ENCODE measurements at regions not wholly inside any gene's neighbourhood (a gene's known extent, or its start where the extent isn't known, plus 50 kb on each side); places are given as distances from the start of the nearest gene placed in this dataset.
"Not testable (repeated sequence)": the region's sequence is repeated elsewhere in the genome, so short reads cannot be mapped to it uniquely, and the experiment has no call there.

- DNase-seq (ENCODE audit: low spot score): no peak
Measured at GRCh38 chr22:48819232-48819631, 1008.4 kb downstream of the BRD1 start.

DNA sequence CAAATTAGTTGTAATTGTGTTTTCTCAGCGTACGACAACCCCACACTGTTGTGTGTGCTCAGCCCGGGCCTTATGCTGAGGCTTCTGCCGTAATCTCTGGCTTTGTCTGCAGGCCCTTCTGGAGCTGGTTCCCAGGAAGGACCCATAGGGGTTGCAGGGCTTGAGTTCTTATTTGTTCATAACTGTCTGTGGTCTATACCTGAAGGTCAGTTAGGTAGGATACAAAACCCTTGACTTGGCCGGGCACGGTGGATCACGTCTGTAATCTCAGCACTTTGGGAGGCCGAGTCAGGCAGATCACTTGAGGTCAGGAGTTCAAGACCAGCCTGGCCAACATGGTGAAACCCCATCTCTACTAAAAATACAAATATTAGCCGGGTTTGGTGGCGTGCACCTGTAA is 1010.2 kb downstream of the BRD1 start:
- DNase-seq (ENCODE audit: low spot score): not testable (repeated sequence)

DNA sequence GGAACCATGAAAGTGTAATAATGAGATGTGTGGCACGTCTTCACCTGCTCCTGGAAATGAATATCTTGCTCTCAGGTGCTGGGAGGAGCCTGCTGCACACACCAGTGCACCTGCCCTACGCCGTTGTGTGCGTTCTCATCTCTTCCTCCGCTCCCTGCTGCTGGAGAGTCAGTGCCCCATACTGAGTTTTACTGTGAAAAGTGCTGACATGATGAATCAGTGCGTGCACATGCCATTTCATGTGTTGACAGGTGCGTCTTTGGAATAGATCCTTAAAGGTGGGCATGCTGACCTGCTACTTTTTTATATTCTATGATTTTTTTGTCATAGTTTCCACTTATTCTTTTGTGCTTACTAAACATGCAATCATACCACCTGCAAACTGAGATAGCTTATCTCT is 1015.8 kb downstream of the BRD1 start:
- DNase-seq (ENCODE audit: low spot score): no peak

DNA sequence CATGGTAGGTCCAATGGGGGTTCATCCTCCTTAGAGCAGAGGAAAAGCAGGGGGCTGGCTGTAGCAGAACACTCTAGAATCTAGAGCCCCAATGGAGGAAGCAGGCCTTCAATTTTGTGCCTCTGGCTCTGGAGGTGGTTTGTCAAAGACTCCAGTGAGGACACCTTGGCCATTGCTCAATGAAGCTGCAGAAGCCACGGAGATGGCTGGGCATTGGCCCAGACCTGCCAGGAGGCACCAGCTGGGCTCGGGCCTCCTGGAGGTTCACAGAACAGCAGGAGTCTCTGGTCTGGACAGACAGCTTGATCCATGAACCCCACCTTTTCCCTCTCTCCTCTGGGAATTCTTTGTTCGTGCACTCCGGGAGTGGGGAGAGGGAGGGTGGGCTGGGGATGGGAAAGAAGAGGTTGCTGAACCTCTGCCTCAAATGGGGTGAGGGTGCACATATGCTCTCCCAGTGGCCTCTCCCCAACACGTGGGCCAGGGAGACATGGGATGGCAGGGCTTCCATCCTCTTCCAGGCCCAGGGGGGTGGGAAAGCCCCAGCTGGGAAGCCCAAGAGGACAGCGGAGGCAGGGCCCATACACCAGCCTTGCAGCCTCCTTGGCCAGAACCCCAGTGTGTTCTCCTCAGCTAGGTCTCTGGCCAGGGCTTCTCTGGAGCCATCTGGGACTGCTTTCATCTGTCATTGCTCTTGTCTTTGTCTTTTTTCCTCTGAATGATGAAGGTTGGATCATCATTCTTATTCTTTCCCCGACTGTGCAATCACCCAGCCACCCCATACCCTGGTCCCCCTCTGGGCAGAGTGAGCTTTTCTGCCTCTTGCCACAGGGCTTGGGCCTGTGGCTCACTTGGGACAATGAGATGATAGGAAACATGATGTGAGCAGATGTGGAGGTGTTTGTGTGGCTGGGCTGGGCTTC is 1019.4 kb downstream of the BRD1 start:
- no peak for DNase-seq (ENCODE audit: low spot score)

- DNase-seq (ENCODE audit: low spot score): peak; percentile 76
Measured at GRCh38 chr22:48807155-48807554, 1020.5 kb downstream of the BRD1 start.

GRCh38 chr22:48806227-48806781 is 1021.4 kb downstream of the BRD1 start:
- DNase-seq (ENCODE audit: low spot score): no peak

- DNase-seq (ENCODE audit: low spot score): no peak
Measured at GRCh38 chr22:48805516-48805915, 1022.2 kb downstream of the BRD1 start.

- DNase-seq (ENCODE audit: low spot score): no peak
Measured at GRCh38 chr22:48804811-48805301, 1022.8 kb downstream of the BRD1 start.

- no peak for DNase-seq (ENCODE audit: low spot score)
Measured at GRCh38 chr22:48803948-48804810, 1023.5 kb downstream of the BRD1 start.

DNA sequence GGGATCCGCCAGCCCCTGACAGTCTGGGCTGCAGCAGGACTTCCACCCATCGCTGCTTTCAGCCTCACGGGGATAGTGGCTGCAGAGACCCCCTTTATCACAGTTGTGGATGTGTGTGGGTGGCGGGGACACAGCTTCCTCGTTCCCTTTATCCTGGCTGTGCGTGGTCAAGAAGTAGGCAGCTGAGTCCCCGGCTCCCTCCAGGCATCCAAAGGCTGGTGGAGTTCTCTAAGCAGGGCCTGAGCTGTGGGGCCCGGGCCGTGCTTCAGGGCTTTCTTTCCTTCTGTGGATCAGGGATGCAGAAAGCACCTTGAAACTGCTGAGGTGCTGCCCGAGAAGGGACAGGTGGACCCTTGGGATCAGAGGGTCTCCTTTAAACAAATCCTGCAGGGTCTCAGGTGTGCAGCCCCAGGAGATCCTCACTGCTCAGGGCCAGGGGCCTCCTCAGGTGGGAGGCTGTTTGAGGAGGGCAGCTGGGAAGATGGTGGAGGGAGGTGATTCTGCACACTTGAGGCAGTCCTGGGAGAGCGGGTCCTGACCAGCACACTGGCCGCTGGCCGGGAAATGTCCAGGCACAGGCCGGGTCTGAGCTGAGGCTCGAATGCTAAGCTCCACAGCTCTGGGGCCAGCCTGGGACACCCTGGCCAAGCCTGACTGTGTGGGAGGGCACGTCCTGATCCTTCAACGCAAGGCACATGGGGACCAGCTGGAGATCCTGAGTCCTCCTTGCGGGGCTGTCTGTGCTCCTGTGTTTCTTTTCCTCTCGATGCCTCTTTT is 1024.3 kb downstream of the BRD1 start:
- no peak for DNase-seq (ENCODE audit: low spot score)

GRCh38 chr22:48802576-48802975 is 1025.1 kb downstream of the BRD1 start:
- no peak for DNase-seq (ENCODE audit: low spot score)

DNA sequence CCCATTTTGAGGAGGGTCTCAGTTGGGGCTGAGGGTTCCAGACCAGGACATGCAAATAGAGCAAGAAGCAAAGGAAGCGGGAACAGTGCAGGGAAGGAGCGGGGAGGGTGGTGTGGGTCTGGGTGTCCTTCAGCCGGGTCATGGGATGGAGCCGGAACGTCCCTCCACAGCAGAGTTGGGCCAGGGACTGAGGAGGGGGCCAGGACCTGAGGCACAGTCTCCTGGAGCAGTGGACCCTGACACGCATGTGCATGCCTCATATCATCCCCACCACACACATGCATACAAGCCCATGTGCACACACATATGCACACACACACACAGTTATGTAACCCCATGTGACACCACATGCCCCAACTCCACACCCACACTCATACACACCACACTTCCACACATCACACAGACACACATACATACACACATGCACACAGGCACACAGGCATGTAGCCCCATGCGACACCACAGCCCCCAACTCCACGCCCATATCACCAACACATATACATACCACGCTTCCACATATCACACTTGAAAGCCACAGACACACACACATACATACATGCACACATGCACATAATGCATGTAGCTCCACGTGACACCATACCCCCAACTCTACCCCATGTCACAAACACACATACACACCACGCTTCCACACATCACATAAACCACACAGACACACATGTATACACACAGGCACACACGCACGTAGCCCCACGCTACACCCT is 1026.6 kb downstream of the BRD1 start:
- no peak for DNase-seq (ENCODE audit: low spot score)

- no peak for DNase-seq (ENCODE audit: low spot score)
Measured at GRCh38 chr22:48800036-48800885, 1027.4 kb downstream of the BRD1 start.

DNA sequence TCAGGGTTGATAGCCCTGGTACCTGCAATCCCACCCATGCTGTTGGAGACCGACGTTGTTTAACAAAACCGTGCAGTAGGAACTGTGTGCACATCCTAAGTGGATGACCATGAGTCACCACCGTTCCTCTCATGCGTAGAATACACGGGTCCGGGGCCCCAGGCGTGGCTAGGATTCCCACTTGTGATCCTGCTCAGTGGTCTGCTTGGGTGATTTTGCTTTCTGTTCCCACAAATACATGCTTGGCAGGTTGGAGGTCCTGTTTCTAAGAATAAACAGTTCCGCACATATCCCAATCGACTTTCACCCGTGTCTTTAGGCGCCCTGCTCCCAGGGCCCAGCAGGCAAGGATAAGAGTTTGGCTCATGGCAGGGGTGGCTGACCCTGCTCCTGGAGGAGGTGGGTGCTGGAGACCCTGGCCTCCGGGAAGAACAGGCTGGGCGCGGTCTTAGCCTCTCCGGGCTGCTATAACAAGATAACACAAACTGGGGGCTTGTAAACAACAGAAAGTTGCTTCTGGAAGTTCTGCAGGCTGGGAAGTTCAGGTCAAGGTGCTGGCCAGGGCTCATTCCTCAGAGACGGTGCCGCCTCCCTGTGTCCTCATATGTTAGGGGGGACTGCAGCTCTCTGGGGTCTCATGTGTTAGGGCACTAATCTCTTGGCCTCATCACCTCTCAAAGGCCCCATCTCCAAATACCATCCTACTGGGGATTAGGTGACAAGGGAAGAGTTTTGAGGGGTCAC is 1028.3 kb downstream of the BRD1 start:
- no peak for DNase-seq (ENCODE audit: low spot score)

DNA sequence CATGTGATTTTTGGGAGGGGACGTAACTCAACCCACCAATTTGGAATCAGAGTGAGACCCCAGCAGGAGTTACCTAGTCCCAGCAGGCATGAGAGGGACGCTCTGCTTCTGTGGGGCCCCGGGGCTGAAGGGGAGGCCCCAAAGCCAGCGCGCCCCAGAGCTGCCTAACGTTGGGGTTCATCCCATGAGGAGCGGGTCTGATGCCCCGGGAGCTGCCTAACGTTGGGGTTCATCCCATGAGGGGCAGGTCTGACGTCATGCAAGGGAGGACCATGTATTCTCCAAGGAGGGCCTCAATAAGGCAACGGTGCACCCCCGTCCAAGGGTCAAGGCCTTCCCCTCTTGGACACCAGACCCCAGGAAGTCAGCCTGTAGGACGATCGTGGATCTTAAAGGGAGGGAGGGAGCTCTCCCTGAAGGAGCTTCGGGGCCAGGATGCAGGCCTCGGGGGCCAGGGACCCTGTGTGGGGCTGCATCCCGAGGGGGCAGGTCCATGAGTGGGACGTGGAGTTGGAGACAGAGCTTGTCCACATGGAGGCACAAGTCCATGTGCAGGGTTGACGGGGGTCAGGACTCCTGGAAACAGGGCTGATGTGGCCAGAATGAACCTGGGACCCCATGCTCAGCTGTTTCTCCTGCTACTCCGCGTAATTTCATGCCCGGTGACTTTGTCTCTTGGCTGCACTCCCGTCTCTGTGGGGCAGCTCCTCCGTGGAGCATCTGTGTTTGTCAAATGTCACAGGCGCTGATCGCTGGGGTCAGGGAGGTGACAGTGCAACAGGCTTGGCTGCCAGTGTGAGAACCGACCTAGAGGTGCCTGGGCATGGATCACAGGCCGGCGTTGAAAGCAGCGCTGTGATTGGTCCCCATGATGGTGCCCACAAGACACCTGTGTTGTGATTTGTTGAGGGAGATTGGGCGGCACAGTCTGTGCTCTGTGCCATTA is 1029.1 kb downstream of the BRD1 start:
- DNase-seq (ENCODE audit: low spot score): no peak

DNA sequence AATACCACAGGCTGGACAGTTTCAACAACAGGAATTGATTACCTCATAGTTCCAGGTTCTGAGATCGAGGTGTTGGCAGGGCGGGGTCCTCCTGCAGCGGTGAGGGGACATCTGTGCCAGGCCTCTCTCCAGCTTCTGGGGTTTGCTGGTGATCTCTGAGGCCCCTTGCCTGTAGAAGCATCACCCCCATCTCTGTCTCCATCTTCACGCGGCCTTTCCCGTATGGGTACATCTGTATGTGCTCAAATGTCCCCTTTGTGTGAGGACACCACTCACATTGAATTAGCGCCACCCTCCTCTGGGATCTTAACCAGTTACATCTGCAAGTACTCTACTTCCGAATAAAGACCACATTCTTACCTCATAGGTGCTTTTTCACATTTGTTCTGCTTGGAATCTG is 1029.9 kb downstream of the BRD1 start:
- no peak for DNase-seq (ENCODE audit: low spot score)

GRCh38 chr22:48796310-48797015 is 1031.2 kb downstream of the BRD1 start:
- DNase-seq (ENCODE audit: low spot score): no peak

DNA sequence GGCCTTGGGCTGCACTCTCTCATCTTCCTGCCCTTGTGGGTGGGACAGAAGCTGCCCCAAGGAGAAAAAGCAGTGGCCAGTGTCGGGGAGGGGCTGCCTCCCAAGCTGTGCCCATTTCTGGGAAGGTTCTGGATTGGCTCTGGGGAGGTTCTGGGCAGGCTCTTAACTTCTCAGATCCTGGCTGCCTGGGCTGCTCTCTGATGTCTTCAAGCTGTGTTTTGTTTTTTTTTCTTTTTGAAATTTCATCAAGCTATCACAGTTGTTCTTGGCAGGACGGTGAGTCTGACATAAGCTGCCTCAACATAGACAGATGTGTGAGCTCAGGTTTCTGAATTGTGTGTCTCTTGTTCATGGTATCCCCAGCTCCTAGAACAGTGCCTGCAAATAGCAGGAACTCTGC is 1032.0 kb downstream of the BRD1 start:
- no peak for DNase-seq (ENCODE audit: low spot score)
